OCI-LY1 (cell line): ENCODE measurements at regions not wholly inside any gene's neighbourhood (a gene's known extent, or its start where the extent isn't known, plus 50 kb on each side); places are given as distances from the start of the nearest gene placed in this dataset.

Experiments
- H2AFZ ChIP-seq: fragments of 200-600 bp; sonication (generic), shearing (Covaris generic); 2 replicates; pipeline ENCODE4 v1.6.0; 2014; ENCODE audit warnings: antibody characterized with exemption, mild to moderate bottlenecking, low read length
- H3F3A ChIP-seq: fragments of 200-600 bp; sonication (generic), shearing (Covaris generic); 2 replicates; pipeline ENCODE4 v1.6.0; 2014; ENCODE audit warnings: mild to moderate bottlenecking, antibody characterized with exemption, low read length, moderate library complexity; ENCODE audit not compliant: insufficient read depth
- H3K27ac ChIP-seq: fragments of 200-600 bp; sonication (generic); 2 replicates; pipeline ENCODE4 v1.5.1; 2014; ENCODE audit warnings: low read length, mixed run types, mild to moderate bottlenecking, low read depth; ENCODE audit not compliant: poor library complexity, severe bottlenecking
- H3K27me3 ChIP-seq: fragments of 200-600 bp; sonication (generic); 2 replicates; pipeline ENCODE4 v1.6.0; 2014; ENCODE audit warnings: antibody characterized with exemption, mild to moderate bottlenecking, low read length, moderate library complexity; ENCODE audit not compliant: insufficient read depth
- H3K36me3 ChIP-seq: fragments of 200-600 bp; sonication (generic); 2 replicates; pipeline ENCODE4 v1.6.1; 2014; ENCODE audit warnings: mild to moderate bottlenecking, antibody characterized with exemption, low read length, moderate library complexity, mixed read lengths; ENCODE audit not compliant: insufficient read depth
- H3K4me1 ChIP-seq: fragments of 200-600 bp; sonication (generic); 2 replicates; pipeline ENCODE4 v1.5.1; 2014; ENCODE audit warnings: mild to moderate bottlenecking, low read length, moderate library complexity; ENCODE audit not compliant: insufficient read depth, severe bottlenecking
- H3K4me2 ChIP-seq: fragments of 200-600 bp; sonication (generic), shearing (Covaris generic); 2 replicates; pipeline ENCODE4 v1.6.1; 2014; ENCODE audit warnings: low read length
- H3K4me3 ChIP-seq: fragments of 200-600 bp; sonication (generic); 2 replicates; pipeline ENCODE4 v1.5.1; 2014; ENCODE audit warnings: low read length, low read depth, mild to moderate bottlenecking, mixed read lengths; ENCODE audit not compliant: poor library complexity, severe bottlenecking
- H3K79me2 ChIP-seq: fragments of 200-600 bp; shearing (Covaris generic); 2 replicates; pipeline ENCODE4 v1.6.1; 2016; ENCODE audit warnings: mixed run types, low read length, mixed read lengths; ENCODE audit not compliant: insufficient read depth
- H3K9ac ChIP-seq: fragments of 200-600 bp; sonication (generic), shearing (Covaris generic); 2 replicates; pipeline ENCODE4 v1.6.1; 2014; ENCODE audit warnings: mild to moderate bottlenecking, low read length, mixed read lengths
- H3K9me2 ChIP-seq: fragments of 200-600 bp; sonication (generic), shearing (Covaris generic); 2 replicates; pipeline ENCODE4 v1.6.1; 2014; ENCODE audit warnings: low read depth, mild to moderate bottlenecking, low read length, mixed read lengths
- H3K9me3 ChIP-seq: fragments of 200-600 bp; shearing (Covaris generic); 2 replicates; pipeline ENCODE4 v1.6.1; 2014; ENCODE audit warnings: low read length, mixed read lengths
- H4K20me1 ChIP-seq: fragments of 200-600 bp; sonication (generic), shearing (Covaris generic); 2 replicates; pipeline ENCODE4 v1.6.0; 2016; ENCODE audit warnings: mild to moderate bottlenecking, low read length; ENCODE audit not compliant: insufficient read depth
- CTCF ChIP-seq: fragments of 200-600 bp; sonication (generic), shearing (Covaris generic); IDR thresholded peaks from 2 replicates; pipeline ENCODE4 v1.5.1; 2017; ENCODE audit warnings: mild to moderate bottlenecking, antibody characterized with exemption, low read length, moderate library complexity, mixed read lengths
- EZH2 ChIP-seq: fragments of 200-600 bp; sonication (generic), shearing (Covaris generic); IDR thresholded peaks from 2 replicates; pipeline ENCODE4 v1.8.0; 2017; ENCODE audit warnings: borderline replicate concordance, mixed run types, mild to moderate bottlenecking, antibody characterized with exemption, low read length, moderate library complexity, mixed read lengths

GRCh38 chr2:20120569-20121416, 69.4 kb upstream of the LAPTM4A start:
- no peak for TF ChIP-seq EZH2
- TF ChIP-seq CTCF: no peak
- H2AFZ ChIP-seq: no peak overlapping the region
- H3K4me1 ChIP-seq: no peaks in the 10 kb centered on the region
- no peaks in the 10 kb centered on the region for H3F3A ChIP-seq
- H3K9ac ChIP-seq: no peak overlapping the region
- no peaks in the 10 kb centered on the region for H4K20me1 ChIP-seq
- H3K9me2 ChIP-seq: no peaks in the 10 kb centered on the region
- no peaks in the 10 kb centered on the region for H3K36me3 ChIP-seq
- H3K79me2 ChIP-seq: no peaks in the 10 kb centered on the region
- H3K27me3 ChIP-seq: peaks cover 9% of the 10 kb centered on the region; the same call in 1 of the 2 replicates
- no peak overlapping the region for H3K4me3 ChIP-seq
- no peaks in the 10 kb centered on the region for H3K9me3 ChIP-seq
- H3K27ac ChIP-seq: no peak overlapping the region
- no peak overlapping the region for H3K4me2 ChIP-seq

GRCh38 chr2:20118051-20118450, 66.6 kb upstream of the LAPTM4A start:
- TF ChIP-seq EZH2 (no peak), CTCF (no peak)
- Histone ChIP-seq H2AFZ (no peak overlapping the region), H3K79me2 (no peaks in the 10 kb centered on the region), H3K36me3 (no peaks in the 10 kb centered on the region), H3K27me3 (peaks cover 5% of the 10 kb centered on the region; the same call in 1 of the 2 replicates), H3K9me3 (no peaks in the 10 kb centered on the region), H3F3A (no peaks in the 10 kb centered on the region), H3K27ac (no peak overlapping the region), H3K9me2 (no peaks in the 10 kb centered on the region), H3K4me1 (no peaks in the 10 kb centered on the region), H3K9ac (no peak overlapping the region), H4K20me1 (no peaks in the 10 kb centered on the region), H3K4me2 (no peak overlapping the region), H3K4me3 (no peak overlapping the region)

- no peaks in the 10 kb centered on the region for H3K79me2 ChIP-seq
- H3K4me2 ChIP-seq: no peak overlapping the region
- no peak overlapping the region for H3K9ac ChIP-seq
- H2AFZ ChIP-seq: no peak overlapping the region
- H3K27me3 ChIP-seq: peaks cover 6% of the 10 kb centered on the region
- no peaks in the 10 kb centered on the region for H3F3A ChIP-seq
- no peaks in the 10 kb centered on the region for H3K36me3 ChIP-seq
- no peak overlapping the region for H3K4me3 ChIP-seq
- H4K20me1 ChIP-seq: no peaks in the 10 kb centered on the region
- H3K4me1 ChIP-seq: no peaks in the 10 kb centered on the region
- TF ChIP-seq EZH2 (no peak), CTCF (no peak)
- H3K9me3 ChIP-seq: no peaks in the 10 kb centered on the region
- H3K27ac ChIP-seq: no peak overlapping the region
- no peaks in the 10 kb centered on the region for H3K9me2 ChIP-seq
Observed at GRCh38 chr2:20115902-20116301, 64.5 kb upstream of the LAPTM4A start.
